Kidney (tissue), 13 donors: ENCODE measurements at regions not wholly inside any gene's neighbourhood (a gene's known extent, or its start where the extent isn't known, plus 50 kb on each side); places are given as distances from the start of the nearest gene placed in this dataset.

Experiments used
- DNase-seq, 5 donors: peaks; one replicate each; pipeline ENCODE4 v3.0.0-alpha.2; 2013 to 2020
- FAIRE-seq: peaks from 2 replicates; lab custom pipeline; 2012; peaks lifted over from hg19 to GRCh38; lab: Jason Lieb, UNC
- H3K27ac ChIP-seq, 2 donors: one replicate each; pipeline ENCODE4 v1.7.0; 2013; ENCODE audit warnings: low read depth in 2 of 2, low read length in 2 of 2, inconsistent platforms in 1 of 2
- H3K27me3 ChIP-seq: one replicate; pipeline ENCODE4 v1.7.1; 2013; ENCODE audit warnings: low read length, inconsistent platforms; ENCODE audit not compliant: control insufficient read depth, insufficient read depth
- H3K36me3 ChIP-seq, 3 donors: one replicate each; pipeline versions ENCODE4 v1.7.0 to v1.7.1; 2013; ENCODE audit warnings: low read length in 3 of 3, control low read depth in 1 of 3, inconsistent platforms in 1 of 3; ENCODE audit not compliant: insufficient read depth in 3 of 3, control insufficient read depth in 2 of 3
- H3K4me1 ChIP-seq, 3 donors: one replicate each; pipeline versions ENCODE4 v1.7.0 to v1.7.1; 2013; ENCODE audit warnings: low read length in 3 of 3, inconsistent platforms in 1 of 3, low read depth in 1 of 3; ENCODE audit not compliant: control insufficient read depth in 2 of 3, insufficient read depth in 2 of 3
- H3K4me3 ChIP-seq, 3 donors: one replicate each; pipeline versions ENCODE4 v1.7.0 to v1.8.1; 2013; ENCODE audit warnings: low read length in 3 of 3, control low read depth in 1 of 3, inconsistent platforms in 1 of 3
- H3K9ac ChIP-seq, 3 donors: one replicate each; pipeline versions ENCODE4 v1.7.0 to v1.7.1; 2013; ENCODE audit warnings: low read length in 3 of 3, control low read depth in 1 of 3, inconsistent platforms in 1 of 3
- H3K9me3 ChIP-seq, 3 donors: one replicate each; pipeline versions ENCODE4 v1.7.0 to v1.7.1; 2013; ENCODE audit warnings: low read length in 3 of 3, control low read depth in 1 of 3, inconsistent platforms in 1 of 3; ENCODE audit not compliant: control insufficient read depth in 2 of 3, insufficient read depth in 1 of 3
- CTCF ChIP-seq: IDR thresholded peaks from 3 replicates; pipeline ENCODE4 v1.5.1; 2012; ENCODE audit warnings: mild to moderate bottlenecking, moderate library complexity, borderline replicate concordance; ENCODE audit not compliant: insufficient read depth; ENCODE audit errors: extremely low read depth
- intact Hi-C: fragments of 100-400 bp; cut with DNase I; formaldehyde crosslinking; loops from one replicate; pipeline ENCODE4 v1.11.1; 2022
- donor health status: control.
- donor health status: control.
- donor health status: control.
- donor health status: control.
- donor health status: control.
- donor health status: DM: yes; HTN: yes; CAD: no.
- donor health status: Normal renal cell carcinoma (clear cell type).

DNA sequence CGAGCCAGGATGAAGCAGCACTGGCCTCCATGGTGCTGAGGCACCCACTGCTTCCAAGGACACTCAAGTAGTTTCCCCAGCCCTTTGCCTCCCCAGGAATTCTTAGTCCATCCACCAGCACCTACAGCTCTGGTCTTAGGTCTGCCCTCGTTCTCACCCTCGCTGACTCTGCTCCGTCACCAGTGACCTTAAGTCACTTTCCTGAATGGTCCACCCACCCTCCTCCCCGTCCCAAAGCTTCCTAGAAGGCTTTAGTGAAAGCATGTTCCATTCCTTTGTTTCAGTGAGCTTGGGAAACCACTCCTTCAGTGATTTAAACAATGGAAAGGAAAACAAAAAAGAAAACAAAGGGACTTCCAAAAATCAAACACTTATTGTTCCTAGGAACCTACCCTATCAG, 54.6 kb upstream of the MAP3K1 start:
- intact Hi-C loops, result no loop called here
- no peaks in the 10 kb centered on the region for H3K27me3 ChIP-seq
- no peaks in the 10 kb centered on the region for H3K4me1 ChIP-seq
- no peaks in the 10 kb centered on the region for H3K9me3 ChIP-seq
- H3K36me3 ChIP-seq, result no peaks in the 10 kb centered on the region
- TF ChIP-seq CTCF, result no peak
- FAIRE-seq (no peak), DNase-seq (no peak)
- H3K4me3 ChIP-seq, result no peak overlapping the region
- H3K27ac ChIP-seq, result no peak overlapping the region
- no peak overlapping the region for H3K9ac ChIP-seq

GRCh38 chr5:56759521-56760216, 55.7 kb upstream of the MAP3K1 start:
- no peak overlapping the region for H3K4me3 ChIP-seq
- H3K36me3 ChIP-seq, result no peaks in the 10 kb centered on the region
- no peaks in the 10 kb centered on the region for H3K9me3 ChIP-seq
- no peak overlapping the region for H3K9ac ChIP-seq
- intact Hi-C loops, result no loop called here
- DNase-seq, result no peak
- no peak overlapping the region for H3K27ac ChIP-seq
- FAIRE-seq, result no peak
- H3K4me1 ChIP-seq, result no peaks in the 10 kb centered on the region
- TF ChIP-seq CTCF, result no peak
- H3K27me3 ChIP-seq, result no peaks in the 10 kb centered on the region

- H3K36me3 ChIP-seq, result no peaks in the 10 kb centered on the region
- H3K27me3 ChIP-seq, result no peaks in the 10 kb centered on the region
- FAIRE-seq (no peak), DNase-seq (no peak)
- no peak overlapping the region for H3K27ac ChIP-seq
- no peaks in the 10 kb centered on the region for H3K4me1 ChIP-seq
- intact Hi-C loops, result no loop called here
- H3K4me3 ChIP-seq, result no peak overlapping the region
- H3K9ac ChIP-seq, result no peak overlapping the region
- TF ChIP-seq CTCF, result no peak
- H3K9me3 ChIP-seq, result peaks cover 0 to 5% (median 0%) of the 10 kb centered on the region in 3 donors
Observed at GRCh38 chr5:56757077-56757476, 58.3 kb upstream of the MAP3K1 start.
